CD4-positive, alpha-beta T cell (primary cell): ENCODE measurements at regions not wholly inside any gene's neighbourhood (a gene's known extent, or its start where the extent isn't known, plus 50 kb on each side); places are given as distances from the start of the nearest gene placed in this dataset.

Source experiments
- ATAC-seq: fragments of 200-7000 bp; cut with Tn5 transposase; one replicate; pipeline ENCODE4 v1.10.0; 2022; ENCODE audit warnings: mild to moderate bottlenecking; ENCODE audit not compliant: poor library complexity
- CTCF ChIA-PET: fragments of 350-600 bp; sonication (Branson Sonifier 250); formaldehyde crosslinking; loops from one replicate; lab custom pipeline; 2021; ENCODE audit warnings: antibody characterized with exemption, inconsistent platforms; lab: Charles Lee
- POLR2A ChIA-PET: fragments of 350-600 bp; sonication (Branson Sonifier 250); formaldehyde crosslinking; loops from one replicate; lab custom pipeline; 2021; ENCODE audit warnings: antibody characterized with exemption, inconsistent platforms; lab: Charles Lee
- DNase-seq, 14 experiments: peaks; one replicate each; pipeline ENCODE4 v3.0.0-alpha.2; 2013 to 2020; ENCODE audit warnings: mixed read lengths in 2 of 14
- H3K27ac ChIP-seq, 2 donors: one replicate each; pipeline versions ENCODE4 v1.5.1 to v1.7.0; 2013; ENCODE audit warnings: low read length in 2 of 2, low read depth in 1 of 2, mild to moderate bottlenecking in 1 of 2
- H3K27me3 ChIP-seq, 2 experiments: 1 replicate in 1 of 2; 2 replicates in 1 of 2; pipeline versions ENCODE4 v1.6.1 to v1.7.0; 2013; ENCODE audit warnings: low read length in 2 of 2, control low read depth in 1 of 2, mild to moderate bottlenecking in 1 of 2, moderate library complexity in 1 of 2; ENCODE audit not compliant: insufficient read depth in 2 of 2, control insufficient read depth in 1 of 2
- H3K36me3 ChIP-seq: one replicate; pipeline ENCODE4 v1.6.1; 2013; ENCODE audit warnings: low read length, control low read depth; ENCODE audit not compliant: insufficient read depth
- H3K4me1 ChIP-seq: one replicate; pipeline ENCODE4 v1.6.1; 2013; ENCODE audit warnings: low read length, control low read depth; ENCODE audit not compliant: insufficient read depth
- H3K4me3 ChIP-seq: one replicate; pipeline ENCODE4 v1.5.1; 2013; ENCODE audit warnings: mild to moderate bottlenecking, low read length, moderate library complexity
- H3K9me3 ChIP-seq, 2 experiments: 1 replicate in 1 of 2; 2 replicates in 1 of 2; pipeline versions ENCODE4 v1.6.1 to v1.7.0; 2013; ENCODE audit warnings: low read length in 2 of 2, mild to moderate bottlenecking in 2 of 2, control low read depth in 1 of 2, moderate library complexity in 1 of 2; ENCODE audit not compliant: control insufficient read depth in 1 of 2, insufficient read depth in 1 of 2
- H3K27ac Mint-ChIP-seq: one replicate; pipeline ENCODE4 v1.8.0; 2020; ENCODE audit warnings: mixed read lengths
- H3K27me3 Mint-ChIP-seq: one replicate; pipeline ENCODE4 v1.8.0; 2021; ENCODE audit warnings: mixed read lengths
- H3K36me3 Mint-ChIP-seq: one replicate; pipeline ENCODE4 v1.8.0; 2021; ENCODE audit warnings: low read depth, mixed read lengths
- H3K4me1 Mint-ChIP-seq: one replicate; pipeline ENCODE4 v1.8.0; 2021; ENCODE audit warnings: low read depth, mixed read lengths
- H3K4me3 Mint-ChIP-seq: one replicate; pipeline ENCODE4 v1.8.0; 2020; ENCODE audit warnings: mild to moderate bottlenecking, mixed read lengths
- H3K9me3 Mint-ChIP-seq: one replicate; pipeline ENCODE4 v1.8.0; 2020; ENCODE audit warnings: mixed read lengths
- CTCF ChIP-seq: fragments of 200-600 bp; IDR thresholded peaks from one replicate; pipeline ENCODE4 v1.8.0; 2022; ENCODE audit warnings: antibody characterized with exemption, mild to moderate bottlenecking
- intact Hi-C, 2 experiments: fragments of 100-400 bp; cut with DNase I in 1 of 2; cut with micrococcal nuclease in 1 of 2; formaldehyde crosslinking; loops; one replicate each; pipeline versions ENCODE4 v1.15.1 to v1.9.0; 2023 to 2025; cut with DNase I, micrococcal nuclease

- CTCF ChIA-PET: no interaction called here
- no peak overlapping the region for H3K4me3 Mint-ChIP-seq
- Histone ChIP-seq H3K27ac (no peak overlapping the region), H3K9me3 (no peaks in the 10 kb centered on the region), H3K4me3 (no peak overlapping the region), H3K36me3 (no peaks in the 10 kb centered on the region), H3K4me1 (no peaks in the 10 kb centered on the region), H3K27me3 (peaks cover 5 to 11% of the 10 kb centered on the region in 2 experiments)
- intact Hi-C loops: no loop called here
- no peak for DNase-seq
- no peaks in the 10 kb centered on the region for H3K9me3 Mint-ChIP-seq
- H3K27me3 Mint-ChIP-seq: peaks cover 29% of the 10 kb centered on the region
- H3K36me3 Mint-ChIP-seq: no peaks in the 10 kb centered on the region
- no peaks in the 10 kb centered on the region for H3K4me1 Mint-ChIP-seq
- ATAC-seq: no peak
- POLR2A ChIA-PET: no interaction called here
- H3K27ac Mint-ChIP-seq: no peak overlapping the region
- TF ChIP-seq CTCF: no peak
Observed at GRCh38 chr1:22250724-22251123, 107.8 kb upstream of the WNT4 start.

GRCh38 chr1:22252251-22252650, 109.4 kb upstream of the WNT4 start:
- intact Hi-C loops: no loop called here
- H3K9me3 ChIP-seq: no peaks in the 10 kb centered on the region
- peaks cover under 1 to 11% of the 10 kb centered on the region in 2 experiments for H3K27me3 ChIP-seq
- no peak for TF ChIP-seq CTCF
- H3K4me1 ChIP-seq: no peaks in the 10 kb centered on the region
- DNase-seq (no peak), ATAC-seq (no peak)
- H3K4me3 Mint-ChIP-seq: no peak overlapping the region
- peaks cover 34% of the 10 kb centered on the region for H3K27me3 Mint-ChIP-seq
- no peaks in the 10 kb centered on the region for H3K36me3 ChIP-seq
- no peak overlapping the region for H3K4me3 ChIP-seq
- no peak overlapping the region for H3K27ac Mint-ChIP-seq
- ChIA-PET CTCF (no interaction called here), POLR2A (no interaction called here)
- H3K9me3 Mint-ChIP-seq: no peaks in the 10 kb centered on the region
- no peaks in the 10 kb centered on the region for H3K36me3 Mint-ChIP-seq
- no peak overlapping the region for H3K27ac ChIP-seq
- no peaks in the 10 kb centered on the region for H3K4me1 Mint-ChIP-seq

DNA sequence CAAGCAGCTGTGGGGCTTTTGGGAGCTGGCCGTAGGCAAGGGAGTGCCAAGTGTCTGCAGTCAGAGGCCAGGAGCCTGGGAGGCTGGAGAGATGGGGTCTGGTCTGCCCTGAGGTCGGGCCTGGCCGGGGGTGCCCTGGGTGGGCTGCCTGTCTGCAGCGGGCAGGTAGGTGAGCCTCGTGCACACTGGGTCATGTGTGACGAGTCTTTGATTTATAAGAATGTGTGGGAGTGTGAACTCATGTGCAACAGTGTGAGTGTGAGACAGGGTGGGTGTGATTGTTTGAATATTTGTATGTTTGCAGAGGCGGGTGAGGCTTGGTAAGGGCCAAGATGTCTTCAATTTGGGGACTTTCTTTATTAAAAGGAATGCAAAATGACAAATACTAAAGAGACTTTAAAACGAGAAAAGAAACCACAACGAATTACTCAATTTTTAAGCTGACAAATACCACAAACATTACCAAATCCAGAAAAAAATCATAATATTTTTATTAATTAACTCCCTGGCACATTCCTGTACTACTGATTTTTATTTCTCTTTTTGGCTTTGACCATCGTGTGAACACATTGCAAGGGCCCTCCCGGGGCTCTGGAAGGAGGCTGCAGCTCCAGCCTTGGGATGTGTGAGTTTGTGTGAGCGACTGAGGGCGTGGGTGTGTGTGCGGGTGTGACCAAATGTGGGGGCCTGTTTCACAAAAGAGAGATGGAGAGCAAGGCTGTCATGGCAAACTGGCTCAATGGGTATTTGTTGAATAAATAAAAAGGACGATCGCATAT, 110.3 kb upstream of the WNT4 start:
- no peak for ATAC-seq
- Histone ChIP-seq H3K4me1 (no peaks in the 10 kb centered on the region), H3K36me3 (no peaks in the 10 kb centered on the region), H3K27me3 (peaks cover 0 to 6% of the 10 kb centered on the region in 2 experiments), H3K9me3 (no peaks in the 10 kb centered on the region), H3K27ac (no peak overlapping the region), H3K4me3 (no peak overlapping the region)
- no peak overlapping the region for H3K4me3 Mint-ChIP-seq
- peaks cover 33% of the 10 kb centered on the region for H3K27me3 Mint-ChIP-seq
- no peak for TF ChIP-seq CTCF
- DNase-seq: no peak
- no peaks in the 10 kb centered on the region for H3K4me1 Mint-ChIP-seq
- H3K9me3 Mint-ChIP-seq: no peaks in the 10 kb centered on the region
- intact Hi-C loops: no loop called here
- no peaks in the 10 kb centered on the region for H3K36me3 Mint-ChIP-seq
- CTCF ChIA-PET: no interaction called here
- POLR2A ChIA-PET: no interaction called here
- no peak overlapping the region for H3K27ac Mint-ChIP-seq
